CD4-positive, alpha-beta T cell treated with Interleukin-6 for 4 hours (primary cell): ENCODE measurements at regions not wholly inside any gene's neighbourhood (a gene's known extent, or its start where the extent isn't known, plus 50 kb on each side); places are given as distances from the start of the nearest gene placed in this dataset.

Experiments
- DNase-seq: peaks from one replicate; pipeline ENCODE4 v3.0.0-alpha.2; 2020; ENCODE audit warnings: mixed read lengths

DNA sequence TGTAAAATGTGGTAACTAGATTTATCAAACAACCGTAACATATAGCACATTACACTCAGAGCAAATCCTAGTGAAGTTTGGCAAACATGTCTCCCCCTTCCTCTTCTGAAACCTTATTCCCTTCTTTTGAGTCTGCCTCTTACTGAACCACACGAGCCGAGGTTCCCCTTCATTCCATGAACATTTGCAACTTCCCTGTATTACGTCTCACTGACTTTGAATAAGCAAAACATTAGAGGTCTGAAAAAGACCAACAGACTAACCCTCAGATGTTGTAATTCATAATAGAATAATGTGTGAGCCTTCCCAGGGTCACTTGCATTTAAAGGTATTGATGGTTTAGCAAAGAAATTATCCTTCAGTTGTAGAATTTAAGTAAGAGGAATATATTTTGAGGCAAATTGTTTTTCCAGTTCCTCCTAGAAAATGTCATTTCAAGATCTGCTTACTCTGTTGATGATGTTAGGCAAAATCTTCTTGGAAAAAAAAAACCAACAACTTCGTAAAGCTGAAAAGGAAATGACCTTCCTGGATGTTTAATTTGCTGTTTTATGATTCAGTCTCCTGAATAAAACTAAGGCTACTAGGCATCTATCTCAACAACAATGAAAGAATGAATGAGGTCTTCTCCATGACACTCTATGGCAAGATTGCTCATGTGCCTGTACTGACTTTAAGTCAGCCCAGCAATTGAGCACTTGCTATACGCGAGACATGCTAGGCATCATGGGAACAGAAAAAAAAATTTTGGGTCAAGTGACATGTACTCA is 296.9 kb upstream of the NECTIN3 start:
- DNase-seq: no peak

DNA sequence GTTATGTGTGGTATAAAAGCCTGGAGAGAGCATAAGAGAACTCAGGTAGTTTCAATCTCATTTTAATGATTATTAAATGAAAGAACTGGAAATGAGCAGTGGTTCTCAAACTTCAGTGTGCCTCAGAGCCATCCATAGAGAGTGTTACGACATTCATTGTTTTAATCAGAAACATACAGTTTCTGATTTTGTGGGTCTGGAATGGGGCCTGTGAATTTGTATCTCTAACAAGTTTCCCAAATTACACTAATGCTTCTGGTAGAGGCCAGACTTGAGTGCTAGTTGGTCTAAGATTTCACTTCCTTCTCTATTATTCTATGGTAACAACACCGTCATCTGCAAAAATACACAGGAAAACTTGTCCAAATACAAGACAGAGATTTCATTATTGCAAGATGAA is 292.0 kb upstream of the NECTIN3 start:
- no peak for DNase-seq

DNA sequence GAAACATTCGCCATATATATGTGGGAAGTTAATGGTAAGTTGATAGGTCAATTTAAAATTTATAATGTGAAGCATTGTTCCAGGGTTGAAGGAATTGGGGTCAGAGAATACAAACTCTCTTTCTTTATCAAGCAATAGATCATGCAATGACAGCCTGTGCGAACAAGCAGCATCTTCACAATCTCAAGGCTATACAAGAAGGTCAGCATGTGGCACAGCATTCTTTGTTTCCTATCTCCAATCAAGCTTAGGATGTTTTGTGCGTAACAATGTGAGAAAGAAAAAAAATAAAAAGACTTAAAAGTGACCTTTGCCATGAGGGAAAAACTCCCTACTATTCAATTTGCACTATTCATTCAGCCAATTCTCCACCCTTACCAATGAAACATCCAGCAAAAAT is 288.1 kb upstream of the NECTIN3 start:
- DNase-seq: no peak

DNA sequence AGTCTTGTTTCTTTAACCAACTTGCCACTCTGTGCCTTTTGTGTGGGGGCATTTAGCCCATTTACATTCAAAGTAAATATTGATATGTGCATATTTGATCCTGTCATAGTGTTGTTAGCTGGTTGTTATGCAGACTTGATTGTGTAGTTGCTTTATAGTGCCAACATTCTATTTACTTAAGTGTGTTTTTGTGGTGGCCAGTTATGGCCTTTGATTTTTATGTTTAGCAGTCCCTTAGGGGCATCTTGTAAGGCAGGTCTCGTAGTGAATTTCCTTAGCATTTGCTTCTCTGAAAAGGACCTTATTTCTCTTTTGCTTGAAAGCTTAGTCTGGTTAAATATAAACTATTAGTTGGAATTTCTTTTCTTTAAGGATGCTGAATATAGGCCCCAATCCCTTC is 282.8 kb upstream of the NECTIN3 start:
- DNase-seq: no peak

DNA sequence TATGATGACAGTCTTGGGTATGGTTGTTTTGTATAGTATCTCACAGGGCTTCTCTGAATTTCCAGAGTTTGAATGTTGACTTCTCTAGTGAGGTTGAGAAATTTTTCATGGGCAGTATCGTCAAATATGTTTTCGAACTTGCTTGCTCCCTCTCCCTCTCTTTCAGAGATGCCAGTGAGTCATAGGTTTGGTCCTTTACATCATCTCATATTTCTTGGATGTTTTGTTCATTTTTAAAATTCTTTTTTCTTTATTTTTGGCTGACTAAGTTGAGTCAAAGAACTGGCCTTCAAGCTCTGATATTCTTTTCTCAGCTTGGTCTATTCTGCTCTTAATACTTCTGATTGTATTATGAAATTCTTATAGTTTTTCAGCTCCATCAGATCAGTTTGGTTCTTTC is 282.3 kb upstream of the NECTIN3 start:
- DNase-seq: no peak

DNA sequence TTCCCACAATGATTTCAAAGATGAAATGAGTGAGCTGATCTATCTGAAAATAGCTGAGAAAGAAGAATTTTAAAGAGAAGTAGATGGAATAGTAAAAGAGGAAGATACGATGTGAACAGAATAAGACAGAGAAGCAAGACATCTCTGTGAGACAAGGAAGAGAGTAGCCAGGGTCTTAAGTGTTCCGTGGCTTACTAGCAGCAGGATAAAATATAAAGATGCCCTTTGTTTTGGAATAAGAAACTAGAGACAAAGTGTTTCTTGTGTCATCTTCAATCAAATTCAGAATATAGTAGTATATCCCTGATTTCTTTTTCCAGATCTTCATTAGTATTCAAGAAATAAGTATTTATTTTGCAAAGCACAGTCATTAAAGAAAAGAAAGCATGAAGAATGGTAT is 281.0 kb upstream of the NECTIN3 start:
- no peak for DNase-seq

DNA sequence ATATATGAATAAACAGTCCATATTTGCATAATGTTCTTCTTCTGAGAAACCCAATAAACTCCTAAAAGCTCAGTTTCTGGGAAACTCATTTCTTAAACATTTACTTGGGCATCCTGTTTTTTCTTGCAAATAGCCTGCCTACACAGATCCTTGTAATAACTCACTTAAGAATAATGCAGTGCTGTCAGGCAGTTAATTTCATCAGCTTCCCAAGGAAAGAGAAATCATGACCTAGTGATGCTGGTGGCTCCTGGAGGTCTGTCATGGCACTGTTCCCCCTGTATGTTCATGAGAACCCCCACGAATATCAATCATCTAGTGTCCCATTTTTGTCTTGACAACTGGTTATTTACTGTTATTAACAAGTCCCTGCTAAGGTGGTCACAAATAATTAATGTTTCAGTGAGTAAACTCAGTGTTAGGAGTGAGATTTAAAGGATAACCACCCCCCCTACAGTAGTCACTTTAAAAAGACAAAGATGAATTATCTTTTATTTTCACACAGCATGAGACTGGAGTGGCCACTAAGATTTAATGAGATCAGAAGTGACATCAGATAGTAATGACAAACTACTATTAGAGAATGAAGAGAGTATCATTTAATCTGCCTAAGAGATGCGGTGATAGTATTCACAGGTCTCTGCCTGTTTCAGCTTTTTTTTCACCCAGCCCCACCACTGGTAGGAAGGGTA is 279.5 kb upstream of the NECTIN3 start:
- DNase-seq: no peak

DNA sequence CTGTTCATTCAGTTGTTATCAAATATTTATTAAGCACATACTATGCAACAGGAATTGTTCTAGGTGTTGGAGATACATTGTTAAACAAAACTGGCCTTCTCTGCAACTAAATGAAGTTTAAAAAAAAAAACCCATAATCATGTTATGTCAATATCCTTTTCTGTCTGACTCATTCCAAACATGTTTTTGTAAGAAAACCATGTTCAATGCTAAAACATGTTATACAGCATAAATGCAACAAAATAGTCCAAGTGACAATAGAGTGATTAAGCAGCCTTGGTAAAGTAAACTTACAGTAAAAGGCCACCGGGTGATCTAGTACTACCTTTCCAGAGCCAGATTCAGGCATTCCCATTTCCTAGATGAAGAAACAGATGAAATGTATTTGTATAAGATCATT is 278.0 kb upstream of the NECTIN3 start:
- DNase-seq: no peak

DNA sequence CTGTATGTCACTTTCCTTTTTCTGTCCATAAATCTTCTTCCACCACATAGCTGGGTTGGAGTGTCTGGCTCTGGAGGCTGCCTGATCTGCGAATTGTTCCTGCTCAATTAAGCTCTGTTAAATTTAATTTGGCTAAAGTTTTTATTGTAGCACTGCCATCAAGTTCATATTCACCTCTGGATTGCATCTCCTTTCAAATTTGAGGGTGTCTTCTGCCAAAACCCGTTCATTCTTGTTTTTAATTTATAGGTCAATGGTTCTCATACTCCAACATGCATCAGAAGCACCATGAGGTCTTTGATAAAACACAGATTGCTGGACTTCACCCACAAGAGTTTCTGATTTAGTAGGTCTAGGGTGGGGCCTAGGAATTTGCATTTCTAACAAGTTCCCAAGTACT is 276.5 kb upstream of the NECTIN3 start:
- DNase-seq: no peak

DNA sequence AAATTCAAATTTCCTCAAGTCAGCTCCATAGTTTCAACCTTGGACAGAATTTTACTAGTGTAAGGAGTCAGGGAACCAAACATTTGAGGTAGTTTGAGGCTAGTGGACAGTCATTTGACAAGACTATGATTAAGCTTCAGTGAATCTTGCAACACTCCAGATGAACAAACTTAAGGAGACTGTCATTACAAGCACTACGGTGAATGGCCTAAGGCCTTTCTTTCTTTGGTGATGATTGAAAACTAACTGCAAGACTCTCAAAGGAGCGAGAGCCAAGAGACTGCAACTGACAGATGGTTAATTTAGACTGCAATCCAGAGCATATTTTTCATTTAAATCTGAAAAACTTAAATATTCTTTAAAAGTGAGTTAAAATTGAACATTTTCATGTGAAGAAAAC is 272.3 kb upstream of the NECTIN3 start:
- DNase-seq: no peak

DNA sequence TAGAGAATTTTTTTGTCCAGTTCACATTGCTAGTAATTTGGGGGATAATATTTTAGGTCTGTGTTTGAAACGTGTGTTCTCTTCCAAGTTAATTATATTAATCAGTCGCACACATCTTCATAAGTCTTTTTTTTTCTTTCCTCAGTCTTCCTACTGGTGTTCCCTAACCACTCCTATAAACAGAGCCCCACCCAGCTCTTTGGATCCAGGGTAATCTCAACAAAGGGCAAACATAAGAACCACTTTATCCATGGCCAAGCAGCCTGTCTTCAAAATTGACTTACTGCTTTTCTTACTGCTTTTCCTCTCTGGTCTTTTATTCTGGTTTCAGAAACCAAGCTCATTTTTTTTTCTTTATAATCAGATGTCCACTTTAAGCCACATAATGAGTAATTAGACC is 266.8 kb upstream of the NECTIN3 start:
- no peak for DNase-seq

DNA sequence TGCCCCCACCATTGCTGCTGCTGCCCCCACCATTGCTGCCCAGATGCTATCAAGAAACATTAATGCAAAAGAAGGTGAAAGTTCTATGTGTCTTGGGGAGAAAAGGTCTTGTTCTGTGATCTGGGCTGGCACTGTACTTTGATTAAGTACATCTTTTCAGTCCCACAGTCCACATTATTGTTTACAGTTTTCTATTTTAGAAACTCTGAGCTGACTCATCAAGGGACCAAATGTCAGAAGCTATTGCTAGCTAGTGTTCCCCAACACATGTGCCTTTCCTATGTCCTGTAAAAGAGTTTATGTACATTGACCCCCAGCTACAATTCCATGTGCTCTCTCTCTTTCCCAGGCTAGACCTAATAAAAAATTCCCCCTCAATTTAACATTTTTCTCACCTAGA is 264.7 kb upstream of the NECTIN3 start:
- DNase-seq: no peak

DNA sequence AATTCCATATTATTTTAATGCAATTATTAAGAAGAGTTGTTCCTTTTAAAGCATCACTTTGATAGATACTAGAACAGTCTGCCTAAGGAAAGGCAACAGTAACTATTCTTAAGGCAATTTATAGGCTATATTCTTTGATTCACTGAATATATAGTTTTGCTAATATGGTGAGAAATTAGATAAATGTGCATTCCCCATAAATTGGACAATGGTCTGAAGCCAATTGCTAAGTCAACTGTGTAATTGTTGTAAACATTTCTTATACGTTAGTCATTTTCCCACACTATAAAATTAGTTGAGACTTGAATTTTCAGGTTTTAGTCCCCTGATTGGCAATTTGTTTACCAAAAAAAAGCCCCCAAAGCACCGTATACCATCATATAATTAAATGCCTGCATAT is 263.0 kb upstream of the NECTIN3 start:
- DNase-seq: no peak

DNA sequence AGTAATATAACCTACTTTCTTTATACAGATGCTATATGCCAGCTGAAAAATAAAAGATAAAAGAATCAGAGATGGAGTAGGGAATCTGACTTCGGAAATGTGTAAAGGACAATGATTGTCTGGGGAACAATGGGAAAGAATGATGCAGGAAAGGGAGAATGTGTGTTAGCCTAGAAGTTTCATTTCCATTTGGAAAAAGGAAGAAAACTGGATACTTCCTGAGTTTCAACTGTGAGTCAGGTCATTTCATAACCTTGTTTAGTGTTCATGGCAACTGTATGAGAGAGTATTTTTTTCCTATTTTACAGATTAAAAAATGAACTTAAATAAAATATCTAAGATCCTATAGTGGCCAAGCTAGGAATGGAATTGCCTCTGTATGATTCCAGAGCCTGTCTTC is 261.3 kb upstream of the NECTIN3 start:
- no peak for DNase-seq

DNA sequence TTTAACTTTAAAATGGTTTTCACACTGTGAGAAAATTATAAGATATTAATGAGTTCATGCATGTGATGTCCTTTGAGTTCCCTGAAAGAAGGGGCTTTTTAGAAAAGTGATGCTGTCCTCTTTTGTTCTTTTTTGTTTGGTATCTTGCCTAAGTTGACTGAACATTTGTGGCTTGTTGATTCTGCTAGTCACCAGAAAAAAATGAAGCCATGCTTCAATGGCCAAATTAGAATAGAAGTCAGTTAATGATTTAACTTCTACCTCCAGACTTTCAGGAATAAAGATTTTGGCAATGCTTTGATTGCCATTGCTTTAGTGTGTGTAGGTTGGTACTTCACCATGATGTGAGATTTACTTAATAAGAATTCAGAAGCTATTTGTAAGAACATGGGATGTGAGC is 260.6 kb upstream of the NECTIN3 start:
- no peak for DNase-seq

DNA sequence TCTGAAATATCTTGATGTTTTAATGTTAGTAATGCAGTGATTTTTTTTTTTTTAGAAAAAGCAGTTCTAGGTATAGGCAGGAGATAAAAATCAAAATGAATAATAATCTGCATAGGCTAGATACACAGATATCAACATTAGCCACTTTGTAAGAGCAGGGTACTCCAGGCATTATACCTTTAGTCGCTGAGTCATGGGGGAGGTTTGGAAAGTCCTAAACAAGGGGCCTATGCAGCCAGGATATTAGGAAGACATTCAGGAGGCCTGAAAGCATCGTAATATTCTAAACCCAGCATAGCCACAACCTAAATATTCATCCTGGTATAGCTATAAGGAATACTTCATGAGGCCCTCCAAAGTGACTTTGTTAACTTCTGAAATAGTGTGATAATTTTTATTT is 258.1 kb upstream of the NECTIN3 start:
- no peak for DNase-seq

DNA sequence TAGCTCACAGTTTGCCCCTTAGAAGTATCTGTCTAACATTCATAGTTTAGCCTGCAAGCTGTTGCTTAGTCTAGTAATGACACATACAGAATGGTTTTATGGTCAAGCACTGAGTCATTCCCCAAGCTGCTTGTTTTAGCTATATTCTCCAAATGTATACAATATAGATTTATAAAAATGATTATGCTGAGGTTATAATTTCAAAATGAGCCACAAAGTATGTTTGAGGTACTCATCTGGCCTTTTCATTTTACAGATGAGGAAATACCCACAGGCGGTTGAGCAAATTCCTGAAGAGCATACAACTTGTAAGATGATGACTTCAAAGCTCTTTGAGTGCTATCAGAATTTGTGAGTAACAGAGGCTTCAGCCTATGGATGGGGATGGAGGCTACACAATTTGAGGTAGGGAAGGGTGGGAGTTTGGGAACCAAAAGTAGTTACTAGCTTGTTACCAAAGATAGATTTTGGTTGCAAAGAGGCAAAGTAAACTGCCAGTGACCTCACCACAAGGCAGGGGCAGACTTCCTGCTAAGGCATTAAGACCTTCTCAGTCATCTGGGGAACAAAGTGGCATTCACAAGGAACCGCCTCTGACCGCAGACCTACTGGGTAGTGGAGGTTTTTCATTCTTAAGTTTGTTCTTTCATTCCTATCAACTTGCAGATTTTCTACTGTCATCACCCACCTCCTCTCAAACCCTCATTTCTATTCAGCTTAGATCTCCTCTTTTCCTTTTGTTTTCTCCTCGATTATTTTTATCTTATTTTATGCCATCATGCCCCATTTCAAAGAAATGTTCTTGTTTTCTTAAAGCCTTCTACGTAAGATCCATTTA is 257.2 kb upstream of the NECTIN3 start:
- DNase-seq: no peak

DNA sequence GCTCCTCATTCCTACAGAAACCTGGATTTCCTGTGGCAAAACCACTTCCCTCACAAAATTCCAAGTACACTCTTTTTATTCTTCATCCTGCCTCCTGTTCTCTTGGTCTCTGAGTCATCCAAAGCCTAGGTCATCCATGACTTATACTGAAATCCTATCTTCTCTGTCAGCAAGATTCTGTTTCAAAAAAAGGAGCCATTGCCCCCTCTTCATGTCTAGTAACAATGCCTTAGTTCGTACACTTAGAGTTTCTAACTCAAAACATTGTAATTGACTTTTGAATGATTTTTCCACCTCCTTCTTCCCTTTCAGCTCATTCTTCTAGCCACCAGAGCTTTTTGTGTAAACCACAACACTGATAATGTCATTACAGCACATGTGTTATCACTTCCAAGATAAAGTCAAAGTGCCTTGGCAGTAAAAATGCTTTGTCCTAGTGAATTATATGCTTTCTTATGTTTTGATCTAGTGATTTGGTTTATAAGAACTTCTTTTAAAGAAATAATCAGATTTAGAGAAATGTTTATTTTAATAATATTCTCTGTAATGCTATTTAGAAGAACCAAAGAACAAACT is 256.5 kb upstream of the NECTIN3 start:
- DNase-seq: no peak

DNA sequence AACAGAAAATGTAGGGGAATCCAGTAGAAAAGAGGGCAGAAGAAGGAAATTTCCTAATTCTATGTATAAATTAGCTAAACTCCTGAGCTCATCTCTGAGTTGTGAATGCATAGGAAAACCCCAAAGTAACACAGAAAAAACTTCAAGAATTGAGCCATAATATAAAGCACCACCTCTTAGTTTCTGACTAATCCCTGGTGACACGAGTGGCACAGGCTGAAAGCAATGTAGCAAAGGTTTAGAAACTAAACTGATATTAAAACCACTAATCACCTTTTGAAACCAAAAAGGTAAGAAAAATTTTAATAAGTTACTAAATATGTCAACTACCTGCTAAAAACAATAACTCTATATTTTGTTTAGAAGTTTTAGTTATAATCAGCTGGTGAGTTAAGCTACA is 255.6 kb upstream of the NECTIN3 start:
- no peak for DNase-seq

DNA sequence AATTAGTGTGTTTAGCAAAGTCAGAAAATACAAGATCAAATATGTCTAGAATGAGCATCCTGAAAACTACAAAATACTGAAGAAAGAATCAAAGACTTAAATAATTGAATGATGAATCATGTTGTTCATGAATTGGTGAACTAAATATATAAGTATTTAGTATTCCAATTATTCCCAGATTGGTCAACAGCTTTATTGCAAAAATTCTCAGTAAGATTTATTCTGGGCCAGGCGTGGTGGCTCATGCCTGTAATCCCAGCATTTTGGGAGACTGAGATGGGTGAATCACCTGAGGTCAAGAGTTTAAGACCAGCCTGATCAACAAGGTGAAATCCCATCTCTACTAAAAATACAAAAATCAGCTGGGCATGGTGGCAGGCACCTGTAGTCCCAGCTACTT is 250.0 kb upstream of the NECTIN3 start:
- DNase-seq: no peak

DNA sequence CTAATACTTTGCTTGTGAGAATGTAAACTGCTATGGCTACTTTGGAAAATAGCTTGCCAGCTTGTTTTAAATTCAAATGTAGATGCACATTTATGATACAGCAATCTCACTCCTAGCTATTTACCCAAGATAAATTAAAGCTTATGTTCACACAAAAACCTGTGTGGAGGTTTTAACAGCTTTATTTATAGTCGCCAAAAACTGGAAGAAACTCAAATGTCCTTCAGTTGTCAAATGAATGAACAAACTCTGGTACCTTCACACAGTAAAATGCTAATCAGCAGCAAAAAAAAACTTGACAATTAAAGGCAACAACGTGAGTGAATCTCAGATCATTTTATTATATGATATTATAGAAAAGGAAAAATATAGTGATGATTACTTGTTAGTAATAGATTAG is 248.6 kb upstream of the NECTIN3 start:
- no peak for DNase-seq

DNA sequence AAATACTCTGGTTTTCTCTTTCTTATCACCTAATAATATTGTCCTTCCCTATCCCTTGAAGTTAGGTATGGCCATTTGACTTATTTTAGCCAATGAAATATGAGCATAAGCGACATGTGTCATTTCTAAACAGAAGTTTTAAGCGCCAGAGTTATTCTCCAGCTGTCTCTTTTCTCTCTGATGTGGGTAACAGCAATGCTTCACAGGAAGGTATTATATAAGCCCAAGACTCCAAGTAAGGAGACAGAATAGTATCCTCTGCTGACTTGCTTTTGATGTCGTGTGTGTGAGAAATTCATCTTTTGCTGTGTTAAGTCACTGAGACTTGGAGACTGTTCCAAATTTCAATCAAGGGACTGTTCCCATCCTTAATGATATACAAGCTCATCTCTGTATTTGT is 224.6 kb upstream of the NECTIN3 start:
- DNase-seq: no peak

DNA sequence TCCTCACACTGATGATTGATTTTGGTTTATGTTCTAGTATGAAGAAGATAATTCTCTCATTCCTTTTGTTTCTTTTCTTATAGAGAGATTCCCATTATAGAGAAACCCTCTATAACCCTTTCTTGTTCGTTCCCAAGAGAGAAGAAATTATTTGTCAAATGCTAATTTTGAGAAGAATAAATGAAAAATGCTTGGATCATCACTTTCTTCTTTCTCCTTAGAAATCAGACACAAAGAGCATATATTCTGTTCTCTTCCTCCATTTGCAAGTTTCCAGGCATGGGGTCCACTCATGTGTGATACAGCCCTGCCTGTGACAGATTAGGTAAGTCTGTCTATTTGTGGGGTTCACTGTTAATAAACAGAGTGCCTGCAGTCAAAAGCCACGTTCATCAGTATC is 222.6 kb upstream of the NECTIN3 start:
- DNase-seq: no peak

DNA sequence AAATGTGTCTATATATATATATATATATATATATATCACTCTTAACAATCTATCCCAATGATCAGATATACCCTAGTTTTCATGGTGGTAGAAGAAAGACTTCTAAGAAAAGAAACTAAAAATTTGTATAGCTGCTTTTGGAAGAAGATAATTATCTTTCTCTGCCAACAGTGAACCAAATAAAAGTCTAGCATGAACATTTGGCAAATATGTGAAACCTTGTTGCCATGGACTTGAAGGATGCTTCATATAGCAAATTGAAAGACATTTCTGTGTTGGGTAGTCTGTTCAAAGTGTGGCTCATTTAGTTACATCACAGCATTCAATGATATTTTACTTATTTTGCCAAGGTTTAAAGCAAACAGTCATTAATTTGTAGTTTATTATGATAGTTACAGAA is 219.9 kb upstream of the NECTIN3 start:
- DNase-seq: no peak
